IMR-90 (cell line): ENCODE measurements at regions not wholly inside any gene's neighbourhood (a gene's known extent, or its start where the extent isn't known, plus 50 kb on each side); places are given as distances from the start of the nearest gene placed in this dataset.

ENCODE experiments used
- ATAC-seq: fragments of 200-7000 bp; cut with Tn5 transposase; 2 replicates; pipeline ENCODE4 v1.9.1; 2020; ENCODE audit warnings: low read depth, mild to moderate bottlenecking, moderate library complexity
- BruUV-seq: library from RNA; stranded (reverse); fragments of 400-500 nt; replicated peaks from 2 replicates; lab custom pipeline; 2021; lab: Mats Ljungman, UMichigan
- CTCF ChIA-PET: fragments of 300-600 bp; formaldehyde crosslinking; extraction: SDS; loops from one replicate; lab custom pipeline; 2021; ENCODE audit warnings: antibody characterized with exemption; lab: Yijun Ruan, JAX
- POLR2A ChIA-PET: fragments of 300-600 bp; sonication (Branson Sonifier 250); formaldehyde crosslinking; loops from one replicate; lab custom pipeline; 2022; ENCODE audit warnings: antibody characterized with exemption; ENCODE audit not compliant: unreplicated experiment; lab: Charles Lee
- DNase-seq: peaks from one replicate; pipeline ENCODE4 v3.0.0; 2013
- H2AFZ ChIP-seq: replicated peaks from 2 replicates; pipeline ENCODE3; 2013; ENCODE audit warnings: low read length, mild to moderate bottlenecking; ENCODE audit not compliant: poor library complexity
- H2AK5ac ChIP-seq: 2 replicates; pipeline ENCODE4 v1.6.1; 2013; ENCODE audit warnings: low read depth, low read length, inconsistent platforms
- H2AK9ac ChIP-seq: replicated peaks from 2 replicates; pipeline ENCODE3; 2013; ENCODE audit warnings: mild to moderate bottlenecking, low read depth, low read length, moderate library complexity; ENCODE audit not compliant: poor library complexity
- H2BK120ac ChIP-seq: 2 replicates; pipeline ENCODE4 v1.6.1; 2013; ENCODE audit warnings: low read depth, low read length, inconsistent platforms
- H2BK15ac ChIP-seq: 3 replicates; pipeline ENCODE4 v1.6.1; 2013; ENCODE audit warnings: low read depth, low read length, inconsistent platforms
- H2BK20ac ChIP-seq: 2 replicates; pipeline ENCODE4 v1.6.1; 2013; ENCODE audit warnings: low read depth, mild to moderate bottlenecking, inconsistent platforms, low read length, moderate library complexity
- H2BK5ac ChIP-seq: 2 replicates; pipeline ENCODE4 v1.6.1; 2013; ENCODE audit warnings: mild to moderate bottlenecking, low read depth, low read length, inconsistent platforms; ENCODE audit not compliant: poor library complexity, severe bottlenecking
- H3K14ac ChIP-seq: replicated peaks from 2 replicates; pipeline ENCODE4 v1.6.1; 2013; ENCODE audit warnings: low read depth, low read length, inconsistent platforms
- H3K18ac ChIP-seq: 2 replicates; pipeline ENCODE4 v1.6.1; 2013; ENCODE audit warnings: low read depth, low read length, control low read depth
- H3K23ac ChIP-seq: 2 replicates; pipeline ENCODE4 v1.6.1; 2013; ENCODE audit warnings: low read depth, low read length, inconsistent platforms
- H3K27ac ChIP-seq: 2 replicates; pipeline ENCODE4 v1.5.1; 2013; ENCODE audit warnings: mild to moderate bottlenecking, control low read depth, low read length; ENCODE audit not compliant: insufficient read depth
- H3K27me3 ChIP-seq: 2 replicates; pipeline ENCODE4 v1.6.1; 2013; ENCODE audit warnings: low read length; ENCODE audit not compliant: control insufficient read depth, insufficient read depth
- H3K36me3 ChIP-seq: 2 replicates; pipeline ENCODE4 v1.6.1; 2013; ENCODE audit warnings: low read length, mixed read lengths; ENCODE audit not compliant: control insufficient read depth, insufficient read depth
- H3K4ac ChIP-seq: 2 replicates; pipeline ENCODE4 v1.6.1; 2013; ENCODE audit warnings: low read depth, low read length, inconsistent platforms
- H3K4me1 ChIP-seq: 2 replicates; pipeline ENCODE4 v1.6.1; 2013; ENCODE audit warnings: low read length, mixed read lengths; ENCODE audit not compliant: control insufficient read depth, insufficient read depth
- H3K4me2 ChIP-seq: 2 replicates; pipeline ENCODE4 v1.6.1; 2013; ENCODE audit warnings: low read depth, mild to moderate bottlenecking, control low read depth, low read length, moderate library complexity
- H3K4me3 ChIP-seq: 2 replicates; pipeline ENCODE4 v1.5.1; 2013; ENCODE audit warnings: low read depth, mild to moderate bottlenecking, control low read depth, low read length, moderate library complexity; ENCODE audit not compliant: insufficient read depth
- H3K56ac ChIP-seq: 2 replicates; pipeline ENCODE4 v1.6.1; 2013; ENCODE audit warnings: low read length, inconsistent platforms; ENCODE audit not compliant: insufficient read depth; ENCODE audit errors: extremely low read depth
- H3K79me1 ChIP-seq, 2 experiments: 2 replicates each; pipeline ENCODE4 v1.6.1; 2013; ENCODE audit warnings: low read length in 2 of 2, inconsistent platforms in 1 of 2, low read depth in 1 of 2
- H3K9ac ChIP-seq: 2 replicates; pipeline ENCODE4 v1.6.1; 2013; ENCODE audit warnings: low read depth, low read length, control low read depth
- H3K9me1 ChIP-seq: 2 replicates; pipeline ENCODE4 v1.6.1; 2013; ENCODE audit warnings: low read length, inconsistent platforms; ENCODE audit not compliant: insufficient read depth
- H3K9me3 ChIP-seq: 2 replicates; pipeline ENCODE4 v1.6.1; 2013; ENCODE audit warnings: low read length; ENCODE audit not compliant: control insufficient read depth, insufficient read depth
- H4K20me1 ChIP-seq: 2 replicates; pipeline ENCODE4 v1.6.1; 2013; ENCODE audit warnings: low read length, inconsistent platforms; ENCODE audit not compliant: insufficient read depth
- H4K5ac ChIP-seq: 2 replicates; pipeline ENCODE4 v1.6.1; 2013; ENCODE audit warnings: mild to moderate bottlenecking, low read depth, low read length, control low read depth
- H4K8ac ChIP-seq, 2 experiments: 2 replicates each; pipeline ENCODE4 v1.6.1; 2013; ENCODE audit warnings: low read depth in 2 of 2, low read length in 2 of 2, control low read depth in 1 of 2, inconsistent platforms in 1 of 2
- H4K91ac ChIP-seq: 2 replicates; pipeline ENCODE4 v1.6.1; 2013; ENCODE audit warnings: low read depth, low read length, inconsistent platforms; ENCODE audit not compliant: insufficient read depth
- CEBPB ChIP-seq: IDR thresholded peaks from 2 replicates; pipeline ENCODE4 v1.6.1; 2012; ENCODE audit warnings: low read depth, low read length, improper control_type of control experiment
- CHD1 ChIP-seq: IDR thresholded peaks from 2 replicates; pipeline ENCODE4 v1.6.1; 2012; ENCODE audit warnings: low read depth, low read length, improper control_type of control experiment
- MAZ ChIP-seq: IDR thresholded peaks from 2 replicates; pipeline ENCODE4 v1.6.1; 2012; ENCODE audit warnings: low read depth, mild to moderate bottlenecking, low read length, improper control_type of control experiment, moderate library complexity, borderline replicate concordance
- MXI1 ChIP-seq: IDR thresholded peaks from 2 replicates; pipeline ENCODE4 v1.6.1; 2012; ENCODE audit warnings: low read depth, mild to moderate bottlenecking, low read length, moderate library complexity, borderline replicate concordance
- RAD21 ChIP-seq: IDR thresholded peaks from 2 replicates; pipeline ENCODE4 v1.6.1; 2012; ENCODE audit warnings: low read length, improper control_type of control experiment
- RFX5 ChIP-seq: IDR thresholded peaks from 2 replicates; pipeline ENCODE4 v1.8.0; 2012; ENCODE audit warnings: low read depth, mild to moderate bottlenecking, low read length, moderate library complexity
- dilution Hi-C: fragments of 300-500 bp; cut with HindIII; formaldehyde crosslinking; loops from one replicate; pipeline ENCODE4 v1.14.3; 2018; ENCODE audit warnings: low sequenced_read_pairs; ENCODE audit not compliant: unreplicated experiment
- in situ Hi-C: fragments of 300-500 bp; cut with MboI; formaldehyde crosslinking; loops from 3 replicates; pipeline ENCODE4 v1.14.3; 2019; ENCODE audit warnings: low sequenced_read_pairs, inconsistent platforms, mixed read lengths
- intact Hi-C: fragments of 100-400 bp; cut with micrococcal nuclease; formaldehyde crosslinking; loops from 2 replicates; pipeline ENCODE4 v1.10.0; 2022
- TF ChIP-seq, protein P1 (sequence below): fragments of 150-350 bp; IDR thresholded peaks from 2 replicates; pipeline ENCODE4 v1.6.1; 2017; ENCODE audit warnings: mild to moderate bottlenecking, antibody characterized with exemption, low read length, low read depth

DNA sequence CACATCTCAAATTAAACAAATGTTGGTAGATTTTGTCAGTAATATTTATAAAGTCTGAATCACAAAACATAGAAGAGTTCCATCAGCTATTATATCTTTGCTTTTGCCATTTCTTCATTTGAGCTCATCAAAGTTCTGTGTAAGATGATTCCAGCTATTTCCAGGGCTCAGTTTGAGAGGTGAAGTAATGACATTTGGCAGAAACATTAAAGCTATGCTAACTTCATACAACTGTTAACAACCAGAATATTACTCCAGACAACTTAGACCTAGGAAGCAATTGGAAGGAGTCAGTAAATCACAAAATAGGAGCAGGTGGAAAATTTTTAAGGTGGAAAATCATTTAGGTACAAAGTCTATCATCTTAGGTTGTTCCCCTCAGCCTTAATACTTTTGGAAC is 76.2 kb upstream of the CSNK1A1L start:
- intact Hi-C loops, result no loop called here

More for the DNA sequence above, 76.2 kb upstream of the CSNK1A1L start:
- no peak for ATAC-seq
- H4K8ac ChIP-seq, result no peak overlapping the region
- DNase-seq, result peak; percentile 30
- H3K23ac ChIP-seq, result no peak overlapping the region
- no peak overlapping the region for H2BK20ac ChIP-seq
- H4K5ac ChIP-seq, result no peak overlapping the region
- H3K4me3 ChIP-seq, result no peak overlapping the region
- H3K56ac ChIP-seq, result no peak overlapping the region
- no peak overlapping the region for H3K18ac ChIP-seq
- H3K79me1 ChIP-seq, result no peaks in the 10 kb centered on the region
- TF ChIP-seq RFX5, result no peak
- TF ChIP-seq MAZ, result no peak
- TF ChIP-seq, protein P1, sequence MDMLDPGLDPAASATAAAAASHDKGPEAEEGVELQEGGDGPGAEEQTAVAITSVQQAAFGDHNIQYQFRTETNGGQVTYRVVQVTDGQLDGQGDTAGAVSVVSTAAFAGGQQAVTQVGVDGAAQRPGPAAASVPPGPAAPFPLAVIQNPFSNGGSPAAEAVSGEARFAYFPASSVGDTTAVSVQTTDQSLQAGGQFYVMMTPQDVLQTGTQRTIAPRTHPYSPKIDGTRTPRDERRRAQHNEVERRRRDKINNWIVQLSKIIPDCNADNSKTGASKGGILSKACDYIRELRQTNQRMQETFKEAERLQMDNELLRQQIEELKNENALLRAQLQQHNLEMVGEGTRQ, result no peak
- TF ChIP-seq CEBPB, result no peak
- TF ChIP-seq CHD1, result no peak
- no peak for TF ChIP-seq RAD21
- no peak for TF ChIP-seq MXI1
- in situ Hi-C loops (no loop called here), dilution Hi-C loops (no loop called here)
- H3K36me3 ChIP-seq, result no peaks in the 10 kb centered on the region
- H3K14ac ChIP-seq, result no peak overlapping the region
- no peak overlapping the region for H3K27ac ChIP-seq
- H3K4me2 ChIP-seq, result no peak overlapping the region
- H2AK9ac ChIP-seq, result no peak overlapping the region
- no peaks in the 10 kb centered on the region for H3K27me3 ChIP-seq
- BruUV-seq, result no TSS peak
- no peak overlapping the region for H2BK15ac ChIP-seq
- ChIA-PET POLR2A (interaction anchor here (0.5 kb wide), 1 partner anchor 359 kb away, joined by 3 read pairs; no protein-coding TSS in a partner anchor), CTCF (no interaction called here)
- no peak overlapping the region for H3K4ac ChIP-seq
- H3K4me1 ChIP-seq, result peaks cover 4% of the 10 kb centered on the region
- no peaks in the 10 kb centered on the region for H3K9me3 ChIP-seq
- no peaks in the 10 kb centered on the region for H3K9me1 ChIP-seq
- H2AK5ac ChIP-seq, result no peak overlapping the region
- no peak overlapping the region for H4K91ac ChIP-seq
- no peak overlapping the region for H2BK5ac ChIP-seq
- H2AFZ ChIP-seq, result no peak overlapping the region
- no peaks in the 10 kb centered on the region for H4K20me1 ChIP-seq
- no peak overlapping the region for H3K9ac ChIP-seq
- no peak overlapping the region for H2BK120ac ChIP-seq
